Thyroid gland (tissue), 4 donors: ENCODE measurements at regions not wholly inside any gene's neighbourhood (a gene's known extent, or its start where the extent isn't known, plus 50 kb on each side); places are given as distances from the start of the nearest gene placed in this dataset.

ENCODE experiments used
- POLR2A ChIP-seq, 2 donors: fragments of 450-650 bp; IDR thresholded peaks; one replicate each; pipeline ENCODE4 v1.6.1; 2017; ENCODE audit warnings: antibody characterized with exemption in 2 of 2, mild to moderate bottlenecking in 2 of 2, moderate library complexity in 1 of 2
- TF ChIP-seq, protein P1 (sequence below), 6 experiments: fragments of 200-600 bp in 3 of 6; fragments of 450-650 bp in 3 of 6; sonication (generic) in 3 of 6; IDR thresholded peaks; one replicate each; pipeline ENCODE4 v1.5.1; 2016 to 2019; ENCODE audit warnings: antibody characterized with exemption in 6 of 6, mild to moderate bottlenecking in 2 of 6, inconsistent platforms in 1 of 6, moderate library complexity in 1 of 6

DNA sequence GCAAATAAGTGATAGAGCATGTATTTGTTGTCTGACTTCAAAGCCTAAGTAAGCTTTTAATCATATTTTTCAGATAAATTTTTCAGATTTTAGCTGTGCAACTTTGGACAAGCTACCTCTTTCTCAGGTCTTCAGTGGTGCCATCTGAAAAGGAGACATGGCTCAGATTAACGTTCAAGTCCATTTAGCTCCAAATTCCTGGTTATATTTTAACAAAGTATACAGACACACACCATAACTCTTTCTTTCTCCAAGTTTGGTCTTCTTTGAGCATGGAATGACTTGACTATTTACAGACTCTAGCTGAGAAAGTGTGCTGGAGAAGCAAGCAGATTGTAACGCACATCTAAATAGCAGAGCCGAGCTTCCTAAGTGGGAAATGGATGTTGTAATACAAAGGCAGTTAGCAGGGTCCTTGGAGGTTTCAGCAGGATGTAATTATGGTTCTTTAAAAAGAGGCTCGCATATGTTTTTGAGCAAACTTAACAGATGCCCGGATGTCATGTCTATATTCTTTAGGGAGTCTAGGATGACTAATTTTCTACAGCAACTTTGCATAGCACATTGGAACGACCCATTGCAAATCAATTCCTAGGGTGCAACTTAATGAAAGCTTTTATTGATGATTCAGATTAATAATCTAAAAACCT, 128.1 kb upstream of the E2F8 start:
- TF ChIP-seq, protein P1, sequence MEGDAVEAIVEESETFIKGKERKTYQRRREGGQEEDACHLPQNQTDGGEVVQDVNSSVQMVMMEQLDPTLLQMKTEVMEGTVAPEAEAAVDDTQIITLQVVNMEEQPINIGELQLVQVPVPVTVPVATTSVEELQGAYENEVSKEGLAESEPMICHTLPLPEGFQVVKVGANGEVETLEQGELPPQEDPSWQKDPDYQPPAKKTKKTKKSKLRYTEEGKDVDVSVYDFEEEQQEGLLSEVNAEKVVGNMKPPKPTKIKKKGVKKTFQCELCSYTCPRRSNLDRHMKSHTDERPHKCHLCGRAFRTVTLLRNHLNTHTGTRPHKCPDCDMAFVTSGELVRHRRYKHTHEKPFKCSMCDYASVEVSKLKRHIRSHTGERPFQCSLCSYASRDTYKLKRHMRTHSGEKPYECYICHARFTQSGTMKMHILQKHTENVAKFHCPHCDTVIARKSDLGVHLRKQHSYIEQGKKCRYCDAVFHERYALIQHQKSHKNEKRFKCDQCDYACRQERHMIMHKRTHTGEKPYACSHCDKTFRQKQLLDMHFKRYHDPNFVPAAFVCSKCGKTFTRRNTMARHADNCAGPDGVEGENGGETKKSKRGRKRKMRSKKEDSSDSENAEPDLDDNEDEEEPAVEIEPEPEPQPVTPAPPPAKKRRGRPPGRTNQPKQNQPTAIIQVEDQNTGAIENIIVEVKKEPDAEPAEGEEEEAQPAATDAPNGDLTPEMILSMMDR (IDR thresholded peaks at IDR 0.05): no peak
- TF ChIP-seq POLR2A (IDR thresholded peaks at IDR 0.05): no peak
